PFSK-1 (cell line): ENCODE measurements at regions not wholly inside any gene's neighbourhood (a gene's known extent, or its start where the extent isn't known, plus 50 kb on each side); places are given as distances from the start of the nearest gene placed in this dataset.

ENCODE experiments used
- FOXP2 ChIP-seq: optimal IDR thresholded peaks from 2 replicates; pipeline ENCODE3; 2011; ENCODE audit warnings: borderline replicate concordance, control low read depth, inconsistent platforms; ENCODE audit not compliant: insufficient read depth; ENCODE audit errors: extremely low read length, extremely low read depth
- POLR2AphosphoS5 ChIP-seq: IDR thresholded peaks from 2 replicates; pipeline ENCODE4 v1.6.1; 2012; ENCODE audit warnings: low read depth, mild to moderate bottlenecking, control low read depth, low read length, moderate library complexity
- SIN3A ChIP-seq: IDR thresholded peaks from 2 replicates; pipeline ENCODE4 v1.6.1; 2012; ENCODE audit warnings: mild to moderate bottlenecking, low read length, moderate library complexity, borderline replicate concordance; ENCODE audit not compliant: insufficient read depth
- TAF1 ChIP-seq: IDR thresholded peaks from 2 replicates; pipeline ENCODE4 v1.6.1; 2012; ENCODE audit warnings: low read length, control low read depth, borderline replicate concordance; ENCODE audit not compliant: insufficient read depth
- TF ChIP-seq, protein P1 (sequence below), 2 experiments: IDR thresholded peaks; 2 replicates each; pipeline versions ENCODE4 v1.6.1 to v1.8.0; 2011 to 2012; ENCODE audit warnings: low read depth in 2 of 2, low read length in 2 of 2, control low read depth in 1 of 2, inconsistent platforms in 1 of 2, mild to moderate bottlenecking in 1 of 2, moderate library complexity in 1 of 2; ENCODE audit not compliant: insufficient read depth in 1 of 2

DNA sequence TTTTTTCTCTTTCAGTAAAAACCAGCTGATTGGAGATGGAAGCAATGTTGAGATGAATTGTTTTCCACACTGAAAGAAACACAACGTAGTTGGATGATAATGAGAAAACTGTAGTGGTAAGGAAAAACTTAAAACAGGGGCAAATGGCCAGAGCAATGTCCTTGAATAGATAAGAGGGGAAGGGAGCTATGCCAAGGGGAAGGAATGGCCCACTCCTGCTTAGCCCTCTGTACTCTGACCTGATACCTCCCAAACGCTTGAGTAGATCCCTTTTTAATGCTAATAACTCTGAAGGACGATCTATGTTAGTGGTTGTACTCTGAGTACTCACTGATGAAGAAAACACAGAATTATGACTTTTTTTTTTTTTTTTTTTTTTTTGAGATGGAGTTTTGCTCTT is 114.7 kb upstream of the DAB2 start:
- TF ChIP-seq SIN3A (no peak), FOXP2 (no peak), POLR2AphosphoS5 (no peak), TAF1 (no peak)
- TF ChIP-seq, protein P1, sequence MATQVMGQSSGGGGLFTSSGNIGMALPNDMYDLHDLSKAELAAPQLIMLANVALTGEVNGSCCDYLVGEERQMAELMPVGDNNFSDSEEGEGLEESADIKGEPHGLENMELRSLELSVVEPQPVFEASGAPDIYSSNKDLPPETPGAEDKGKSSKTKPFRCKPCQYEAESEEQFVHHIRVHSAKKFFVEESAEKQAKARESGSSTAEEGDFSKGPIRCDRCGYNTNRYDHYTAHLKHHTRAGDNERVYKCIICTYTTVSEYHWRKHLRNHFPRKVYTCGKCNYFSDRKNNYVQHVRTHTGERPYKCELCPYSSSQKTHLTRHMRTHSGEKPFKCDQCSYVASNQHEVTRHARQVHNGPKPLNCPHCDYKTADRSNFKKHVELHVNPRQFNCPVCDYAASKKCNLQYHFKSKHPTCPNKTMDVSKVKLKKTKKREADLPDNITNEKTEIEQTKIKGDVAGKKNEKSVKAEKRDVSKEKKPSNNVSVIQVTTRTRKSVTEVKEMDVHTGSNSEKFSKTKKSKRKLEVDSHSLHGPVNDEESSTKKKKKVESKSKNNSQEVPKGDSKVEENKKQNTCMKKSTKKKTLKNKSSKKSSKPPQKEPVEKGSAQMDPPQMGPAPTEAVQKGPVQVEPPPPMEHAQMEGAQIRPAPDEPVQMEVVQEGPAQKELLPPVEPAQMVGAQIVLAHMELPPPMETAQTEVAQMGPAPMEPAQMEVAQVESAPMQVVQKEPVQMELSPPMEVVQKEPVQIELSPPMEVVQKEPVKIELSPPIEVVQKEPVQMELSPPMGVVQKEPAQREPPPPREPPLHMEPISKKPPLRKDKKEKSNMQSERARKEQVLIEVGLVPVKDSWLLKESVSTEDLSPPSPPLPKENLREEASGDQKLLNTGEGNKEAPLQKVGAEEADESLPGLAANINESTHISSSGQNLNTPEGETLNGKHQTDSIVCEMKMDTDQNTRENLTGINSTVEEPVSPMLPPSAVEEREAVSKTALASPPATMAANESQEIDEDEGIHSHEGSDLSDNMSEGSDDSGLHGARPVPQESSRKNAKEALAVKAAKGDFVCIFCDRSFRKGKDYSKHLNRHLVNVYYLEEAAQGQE (IDR thresholded peaks at IDR 0.05; ENCODE audit: insufficient read depth in 1 of 2, low read depth in 2 of 2, low read length in 2 of 2) = no peak

DNA sequence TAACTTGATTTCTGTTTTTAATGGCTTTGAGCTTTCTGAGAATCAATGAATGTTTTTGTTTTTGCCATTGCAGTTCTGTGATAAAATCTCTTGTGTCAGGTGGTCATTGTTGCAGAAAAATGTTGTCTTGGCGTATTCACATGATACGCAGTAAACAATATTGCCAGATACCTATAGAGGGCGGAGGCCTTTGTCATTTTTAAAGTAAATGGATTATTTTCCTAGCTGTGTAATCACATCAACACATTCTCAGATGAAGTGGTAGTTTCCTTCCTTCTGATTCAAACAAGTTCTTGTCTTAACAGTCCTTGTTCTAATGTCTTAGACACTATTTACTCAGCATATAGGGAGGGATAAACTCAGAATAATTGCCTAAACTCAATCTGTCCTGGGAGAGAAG is 109.9 kb upstream of the DAB2 start:
- no peak for TF ChIP-seq SIN3A
- TF ChIP-seq POLR2AphosphoS5 = no peak
- no peak for TF ChIP-seq TAF1
- TF ChIP-seq, protein P1 (IDR thresholded peaks at IDR 0.05; ENCODE audit: insufficient read depth in 1 of 2, low read depth in 2 of 2, low read length in 2 of 2) = no peak
- no peak for TF ChIP-seq FOXP2

DNA sequence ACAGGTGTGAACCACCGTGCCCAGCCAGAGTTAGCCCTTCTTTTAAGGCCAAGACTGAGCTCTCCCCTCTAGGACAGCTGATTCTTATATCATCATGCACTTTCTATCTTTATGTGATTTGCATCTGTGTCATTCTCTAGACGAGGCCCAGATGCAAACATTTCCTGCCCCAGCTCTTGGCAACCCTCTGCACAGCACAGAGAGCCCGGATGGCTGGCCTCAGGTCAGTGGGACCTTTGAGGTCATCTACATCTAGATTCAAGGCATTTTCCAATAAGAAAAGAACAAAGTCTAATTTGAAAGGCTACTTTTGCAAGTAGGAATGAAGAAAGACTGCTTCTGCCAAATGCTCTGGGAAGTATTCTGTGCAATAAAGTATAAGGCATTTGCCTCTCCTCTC is 109.0 kb upstream of the DAB2 start:
- TF ChIP-seq FOXP2 = no peak
- no peak for TF ChIP-seq TAF1
- TF ChIP-seq SIN3A = no peak
- TF ChIP-seq POLR2AphosphoS5 = no peak
- TF ChIP-seq, protein P1 (IDR thresholded peaks at IDR 0.05; ENCODE audit: insufficient read depth in 1 of 2, low read depth in 2 of 2, low read length in 2 of 2) = no peak

DNA sequence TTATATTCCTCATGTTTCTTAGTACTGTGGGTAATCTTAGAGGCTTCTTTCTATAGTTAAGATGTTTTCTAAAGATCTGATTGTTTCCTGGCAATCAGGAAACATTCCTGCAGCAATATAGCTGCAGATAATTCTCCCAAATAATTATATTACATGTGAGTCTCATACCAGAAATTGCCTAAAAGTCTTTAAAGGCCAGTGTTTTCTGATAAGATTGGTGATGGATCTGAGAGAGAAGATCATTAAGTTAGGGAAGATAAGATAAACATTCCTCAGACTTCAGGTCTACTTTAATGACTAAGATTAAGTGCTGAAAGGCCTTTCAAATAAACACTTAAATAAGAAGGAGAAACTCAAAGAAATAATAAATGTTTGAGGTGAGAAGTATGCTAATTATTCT is 107.7 kb upstream of the DAB2 start:
- TF ChIP-seq SIN3A = no peak
- no peak for TF ChIP-seq TAF1
- TF ChIP-seq, protein P1 (IDR thresholded peaks at IDR 0.05; ENCODE audit: insufficient read depth in 1 of 2, low read depth in 2 of 2, low read length in 2 of 2) = no peak
- no peak for TF ChIP-seq FOXP2
- no peak for TF ChIP-seq POLR2AphosphoS5

DNA sequence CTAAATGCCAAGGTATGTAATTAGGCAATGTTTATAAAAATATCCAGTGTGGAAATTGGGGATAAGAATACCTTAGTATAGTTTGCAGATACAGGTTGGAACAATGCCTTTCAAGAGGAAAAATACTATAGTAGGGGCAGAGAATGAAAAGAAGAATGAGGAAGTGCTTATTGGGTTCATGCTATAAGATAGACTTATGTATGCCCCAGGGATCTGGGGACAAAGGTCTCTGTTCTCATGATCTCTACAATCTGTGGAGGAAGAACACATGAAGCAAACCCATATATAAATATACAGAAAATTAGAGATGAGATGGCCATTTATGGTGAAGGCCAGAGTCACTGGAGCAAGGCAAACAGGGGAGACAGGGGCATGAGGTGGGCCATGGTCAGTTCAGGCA is 106.5 kb upstream of the DAB2 start:
- TF ChIP-seq, protein P1 (IDR thresholded peaks at IDR 0.05; ENCODE audit: insufficient read depth in 1 of 2, low read depth in 2 of 2, low read length in 2 of 2) = no peak
- no peak for TF ChIP-seq TAF1
- no peak for TF ChIP-seq SIN3A
- TF ChIP-seq FOXP2 = no peak
- no peak for TF ChIP-seq POLR2AphosphoS5
